GM23338 (cell line): ENCODE measurements at regions not wholly inside any gene's neighbourhood (a gene's known extent, or its start where the extent isn't known, plus 50 kb on each side); places are given as distances from the start of the nearest gene placed in this dataset.

Source experiments
- ATAC-seq: fragments of 200-7000 bp; cut with Tn5 transposase; 3 replicates; pipeline ENCODE4 v1.9.1; 2020
- DNase-seq: peaks from one replicate; pipeline ENCODE4 v3.0.0-alpha.2; 2015; ENCODE audit warnings: low spot score
- H2AFZ ChIP-seq: fragments of 200-600 bp; sonication (generic); 2 replicates; pipeline ENCODE4 v1.8.0; 2016; ENCODE audit warnings: antibody characterized with exemption, mild to moderate bottlenecking, moderate library complexity
- H3F3A ChIP-seq: fragments of 200-600 bp; sonication (generic); replicated peaks from 2 replicates; pipeline ENCODE4 v1.8.0; 2017; ENCODE audit warnings: antibody characterized with exemption, mixed run types, low read depth
- H3K27ac ChIP-seq: fragments of 200-600 bp; sonication (generic); 2 replicates; pipeline ENCODE4 v1.6.1; 2016; ENCODE audit warnings: low read depth
- H3K27me3 ChIP-seq: fragments of 200-600 bp; sonication (generic); 2 replicates; pipeline ENCODE4 v1.8.0; 2016; ENCODE audit warnings: mild to moderate bottlenecking, mixed run types, moderate library complexity; ENCODE audit not compliant: insufficient read depth
- H3K36me3 ChIP-seq: fragments of 200-600 bp; sonication (generic); 2 replicates; pipeline ENCODE4 v1.8.0; 2016; ENCODE audit warnings: mild to moderate bottlenecking; ENCODE audit not compliant: insufficient read depth
- H3K4me1 ChIP-seq: fragments of 200-600 bp; sonication (generic); 2 replicates; pipeline ENCODE4 v1.8.0; 2016; ENCODE audit warnings: mild to moderate bottlenecking, moderate library complexity; ENCODE audit not compliant: insufficient read depth
- H3K4me2 ChIP-seq: fragments of 200-600 bp; sonication (generic); 2 replicates; pipeline ENCODE4 v1.7.1; 2017; ENCODE audit warnings: mixed run types
- H3K4me3 ChIP-seq: fragments of 200-600 bp; sonication (generic); 2 replicates; pipeline ENCODE4 v1.6.1; 2016; ENCODE audit warnings: mixed run types
- H3K79me2 ChIP-seq: fragments of 200-600 bp; sonication (generic); replicated peaks from 2 replicates; pipeline ENCODE4 v1.8.0; 2017; ENCODE audit warnings: mild to moderate bottlenecking; ENCODE audit not compliant: insufficient read depth
- H3K9me2 ChIP-seq: fragments of 200-600 bp; sonication (generic); 2 replicates; pipeline ENCODE4 v1.8.0; 2017; ENCODE audit not compliant: insufficient read depth
- H4K20me1 ChIP-seq: fragments of 200-600 bp; sonication (generic); replicated peaks from 2 replicates; pipeline ENCODE4 v1.8.0; 2017; ENCODE audit warnings: mild to moderate bottlenecking; ENCODE audit not compliant: insufficient read depth
- H3K27ac Mint-ChIP-seq: 2 replicates; pipeline ENCODE4 v1.8.0; 2020; ENCODE audit warnings: inconsistent platforms, mild to moderate bottlenecking, moderate library complexity, mixed read lengths
- H3K27me3 Mint-ChIP-seq: 3 replicates; pipeline ENCODE4 v1.8.0; 2022; ENCODE audit warnings: low read depth, mild to moderate bottlenecking, moderate library complexity, mixed read lengths, inconsistent platforms; ENCODE audit not compliant: insufficient read depth, poor library complexity
- H3K36me3 Mint-ChIP-seq: 3 replicates; pipeline ENCODE4 v1.8.0; 2021; ENCODE audit warnings: low read depth, mild to moderate bottlenecking, inconsistent platforms, moderate library complexity, mixed read lengths
- H3K4me1 Mint-ChIP-seq: 3 replicates; pipeline ENCODE4 v1.8.0; 2020; ENCODE audit warnings: mild to moderate bottlenecking, inconsistent platforms, mixed read lengths
- H3K4me3 Mint-ChIP-seq: 3 replicates; pipeline ENCODE4 v1.8.0; 2021; ENCODE audit warnings: moderate library complexity, mild to moderate bottlenecking, inconsistent platforms, mixed read lengths
- H3K9me3 Mint-ChIP-seq: 3 replicates; pipeline ENCODE4 v1.8.0; 2020; ENCODE audit warnings: moderate library complexity, mild to moderate bottlenecking, inconsistent platforms, mixed read lengths
- CREB1 ChIP-seq: fragments of 250-450 bp; sonication (Bioruptor Pico); IDR thresholded peaks from 2 replicates; pipeline ENCODE4 v1.5.0; 2020; ENCODE audit warnings: low read depth, mild to moderate bottlenecking, moderate library complexity
- CTCF ChIP-seq, 2 experiments: fragments of 200-600 bp in 1 of 2; sonication (generic) in 1 of 2; conservative IDR thresholded peaks; 2 replicates each; pipeline versions ENCODE4 v1.5.1 to v1.6.1; 2016 to 2017; ENCODE audit warnings: antibody characterized with exemption in 2 of 2, low read depth in 2 of 2, mild to moderate bottlenecking in 2 of 2, moderate library complexity in 1 of 2
- EZH2 ChIP-seq: fragments of 200-600 bp; sonication (generic); IDR thresholded peaks from one replicate; pipeline ENCODE4 v1.8.0; 2017; ENCODE audit warnings: antibody characterized with exemption, mild to moderate bottlenecking, low read depth; ENCODE audit not compliant: unreplicated experiment
- JUNB ChIP-seq: IDR thresholded peaks from one replicate; pipeline ENCODE4 v1.6.1; 2016; ENCODE audit warnings: antibody characterized with exemption; ENCODE audit not compliant: unreplicated experiment
- NANOG ChIP-seq: IDR thresholded peaks from 2 replicates; pipeline ENCODE4 v1.6.1; 2016; ENCODE audit warnings: antibody characterized with exemption, borderline replicate concordance
- POLR2AphosphoS5 ChIP-seq: IDR thresholded peaks from 2 replicates; pipeline ENCODE4 v1.6.1; 2016; ENCODE audit warnings: antibody characterized with exemption, low read depth
- STAT1 ChIP-seq: IDR thresholded peaks from one replicate; pipeline ENCODE4 v1.6.1; 2016; ENCODE audit warnings: antibody characterized with exemption; ENCODE audit not compliant: unreplicated experiment
- ZNF114 ChIP-seq: fragments of 250-450 bp; sonication (Bioruptor Pico); IDR thresholded peaks from 2 replicates; pipeline ENCODE4 v1.5.0; 2020; ENCODE audit warnings: mild to moderate bottlenecking, moderate library complexity
- ZNF331 ChIP-seq: fragments of 250-450 bp; sonication (Bioruptor Pico); IDR thresholded peaks from 2 replicates; pipeline ENCODE4 v1.5.0; 2020; ENCODE audit warnings: low read depth, mild to moderate bottlenecking, moderate library complexity
- TF ChIP-seq, protein P1 (sequence below): IDR thresholded peaks from 2 replicates; pipeline ENCODE4 v1.6.1; 2016; ENCODE audit warnings: antibody characterized with exemption
- TF ChIP-seq, protein P2 (sequence below): fragments of 250-450 bp; sonication (Bioruptor Pico); IDR thresholded peaks from 2 replicates; pipeline ENCODE4 v1.5.0; 2020; ENCODE audit warnings: mild to moderate bottlenecking, moderate library complexity

DNA sequence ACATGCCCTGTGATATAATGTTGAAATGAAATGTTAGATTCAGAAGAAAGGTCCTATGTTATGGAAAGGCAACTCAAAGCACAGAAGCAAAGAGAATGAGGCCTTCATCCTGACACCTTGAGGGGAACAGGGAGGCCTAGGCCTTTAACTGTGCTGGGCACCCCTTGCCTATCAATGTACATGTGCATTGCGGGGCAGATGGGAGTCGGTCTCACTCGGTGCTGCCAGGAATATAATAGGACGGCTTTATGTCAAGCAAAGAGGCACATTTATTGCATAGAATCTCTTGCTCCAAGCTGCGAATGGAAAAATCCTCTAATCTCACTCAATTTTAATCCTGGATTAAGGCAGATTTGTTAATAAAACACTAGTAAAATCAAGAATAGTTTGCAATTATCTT, 301.0 kb upstream of the SOX14 start:
- Histone ChIP-seq H3K36me3 (no peaks in the 10 kb centered on the region), H3K79me2 (no peaks in the 10 kb centered on the region), H4K20me1 (no peaks in the 10 kb centered on the region), H2AFZ (no peak overlapping the region), H3K4me1 (no peaks in the 10 kb centered on the region), H3F3A (no peaks in the 10 kb centered on the region), H3K27me3 (no peaks in the 10 kb centered on the region), H3K9me2 (peaks cover 9% of the 10 kb centered on the region; the same call in 1 of the 2 replicates), H3K4me3 (no peak overlapping the region), H3K4me2 (no peak overlapping the region), H3K27ac (no peak overlapping the region)
- ATAC-seq (no peak), DNase-seq (no peak)
- no peaks in the 10 kb centered on the region for H3K27me3 Mint-ChIP-seq
- H3K4me1 Mint-ChIP-seq: peaks cover 15% of the 10 kb centered on the region
- no peak overlapping the region for H3K27ac Mint-ChIP-seq
- H3K4me3 Mint-ChIP-seq: no peak overlapping the region
- H3K36me3 Mint-ChIP-seq: no peaks in the 10 kb centered on the region
- no peak for TF ChIP-seq CREB1 (CRISPR knock-in tag)
- no peaks in the 10 kb centered on the region; the same call in 2 of the 3 replicates for H3K9me3 Mint-ChIP-seq

GRCh38 chr3:137464341-137464740, 299.8 kb upstream of the SOX14 start:
- no peak for DNase-seq
- H3K4me2 ChIP-seq: no peak overlapping the region
- H3K36me3 Mint-ChIP-seq: no peaks in the 10 kb centered on the region
- no peaks in the 10 kb centered on the region for H3F3A ChIP-seq
- peaks cover 2% of the 10 kb centered on the region for H3K27me3 Mint-ChIP-seq
- H3K79me2 ChIP-seq: no peaks in the 10 kb centered on the region
- H3K9me2 ChIP-seq: peaks cover 9% of the 10 kb centered on the region; the same call in 1 of the 2 replicates
- H3K4me3 Mint-ChIP-seq: no peak overlapping the region
- H3K9me3 Mint-ChIP-seq: no peaks in the 10 kb centered on the region; the same call in 2 of the 3 replicates
- peaks cover 22% of the 10 kb centered on the region for H3K4me1 Mint-ChIP-seq
- H3K27me3 ChIP-seq: no peaks in the 10 kb centered on the region
- H3K4me1 ChIP-seq: 0 out of 2 replicates have a peak, but pooled peaks cover 6% of the 10 kb centered on the region
- ATAC-seq: no peak
- no peak overlapping the region for H2AFZ ChIP-seq
- no peak overlapping the region for H3K4me3 ChIP-seq
- H3K27ac ChIP-seq: no peak overlapping the region
- no peak overlapping the region for H3K27ac Mint-ChIP-seq
- no peaks in the 10 kb centered on the region for H4K20me1 ChIP-seq
- no peaks in the 10 kb centered on the region for H3K36me3 ChIP-seq
- TF ChIP-seq, protein P1, sequence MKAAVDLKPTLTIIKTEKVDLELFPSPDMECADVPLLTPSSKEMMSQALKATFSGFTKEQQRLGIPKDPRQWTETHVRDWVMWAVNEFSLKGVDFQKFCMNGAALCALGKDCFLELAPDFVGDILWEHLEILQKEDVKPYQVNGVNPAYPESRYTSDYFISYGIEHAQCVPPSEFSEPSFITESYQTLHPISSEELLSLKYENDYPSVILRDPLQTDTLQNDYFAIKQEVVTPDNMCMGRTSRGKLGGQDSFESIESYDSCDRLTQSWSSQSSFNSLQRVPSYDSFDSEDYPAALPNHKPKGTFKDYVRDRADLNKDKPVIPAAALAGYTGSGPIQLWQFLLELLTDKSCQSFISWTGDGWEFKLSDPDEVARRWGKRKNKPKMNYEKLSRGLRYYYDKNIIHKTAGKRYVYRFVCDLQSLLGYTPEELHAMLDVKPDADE: no peak
- TF ChIP-seq ZNF331 (CRISPR knock-in tag): no peak
- TF ChIP-seq CTCF (conservative IDR thresholded peaks at IDR 0.05; ENCODE audit: low read depth in 2 of 2): no peak
- no peak for TF ChIP-seq STAT1
- no peak for TF ChIP-seq NANOG
- no peak for TF ChIP-seq ZNF114 (CRISPR knock-in tag)
- no peak for TF ChIP-seq POLR2AphosphoS5
- no peak for TF ChIP-seq CREB1 (CRISPR knock-in tag)
- TF ChIP-seq, protein P2, sequence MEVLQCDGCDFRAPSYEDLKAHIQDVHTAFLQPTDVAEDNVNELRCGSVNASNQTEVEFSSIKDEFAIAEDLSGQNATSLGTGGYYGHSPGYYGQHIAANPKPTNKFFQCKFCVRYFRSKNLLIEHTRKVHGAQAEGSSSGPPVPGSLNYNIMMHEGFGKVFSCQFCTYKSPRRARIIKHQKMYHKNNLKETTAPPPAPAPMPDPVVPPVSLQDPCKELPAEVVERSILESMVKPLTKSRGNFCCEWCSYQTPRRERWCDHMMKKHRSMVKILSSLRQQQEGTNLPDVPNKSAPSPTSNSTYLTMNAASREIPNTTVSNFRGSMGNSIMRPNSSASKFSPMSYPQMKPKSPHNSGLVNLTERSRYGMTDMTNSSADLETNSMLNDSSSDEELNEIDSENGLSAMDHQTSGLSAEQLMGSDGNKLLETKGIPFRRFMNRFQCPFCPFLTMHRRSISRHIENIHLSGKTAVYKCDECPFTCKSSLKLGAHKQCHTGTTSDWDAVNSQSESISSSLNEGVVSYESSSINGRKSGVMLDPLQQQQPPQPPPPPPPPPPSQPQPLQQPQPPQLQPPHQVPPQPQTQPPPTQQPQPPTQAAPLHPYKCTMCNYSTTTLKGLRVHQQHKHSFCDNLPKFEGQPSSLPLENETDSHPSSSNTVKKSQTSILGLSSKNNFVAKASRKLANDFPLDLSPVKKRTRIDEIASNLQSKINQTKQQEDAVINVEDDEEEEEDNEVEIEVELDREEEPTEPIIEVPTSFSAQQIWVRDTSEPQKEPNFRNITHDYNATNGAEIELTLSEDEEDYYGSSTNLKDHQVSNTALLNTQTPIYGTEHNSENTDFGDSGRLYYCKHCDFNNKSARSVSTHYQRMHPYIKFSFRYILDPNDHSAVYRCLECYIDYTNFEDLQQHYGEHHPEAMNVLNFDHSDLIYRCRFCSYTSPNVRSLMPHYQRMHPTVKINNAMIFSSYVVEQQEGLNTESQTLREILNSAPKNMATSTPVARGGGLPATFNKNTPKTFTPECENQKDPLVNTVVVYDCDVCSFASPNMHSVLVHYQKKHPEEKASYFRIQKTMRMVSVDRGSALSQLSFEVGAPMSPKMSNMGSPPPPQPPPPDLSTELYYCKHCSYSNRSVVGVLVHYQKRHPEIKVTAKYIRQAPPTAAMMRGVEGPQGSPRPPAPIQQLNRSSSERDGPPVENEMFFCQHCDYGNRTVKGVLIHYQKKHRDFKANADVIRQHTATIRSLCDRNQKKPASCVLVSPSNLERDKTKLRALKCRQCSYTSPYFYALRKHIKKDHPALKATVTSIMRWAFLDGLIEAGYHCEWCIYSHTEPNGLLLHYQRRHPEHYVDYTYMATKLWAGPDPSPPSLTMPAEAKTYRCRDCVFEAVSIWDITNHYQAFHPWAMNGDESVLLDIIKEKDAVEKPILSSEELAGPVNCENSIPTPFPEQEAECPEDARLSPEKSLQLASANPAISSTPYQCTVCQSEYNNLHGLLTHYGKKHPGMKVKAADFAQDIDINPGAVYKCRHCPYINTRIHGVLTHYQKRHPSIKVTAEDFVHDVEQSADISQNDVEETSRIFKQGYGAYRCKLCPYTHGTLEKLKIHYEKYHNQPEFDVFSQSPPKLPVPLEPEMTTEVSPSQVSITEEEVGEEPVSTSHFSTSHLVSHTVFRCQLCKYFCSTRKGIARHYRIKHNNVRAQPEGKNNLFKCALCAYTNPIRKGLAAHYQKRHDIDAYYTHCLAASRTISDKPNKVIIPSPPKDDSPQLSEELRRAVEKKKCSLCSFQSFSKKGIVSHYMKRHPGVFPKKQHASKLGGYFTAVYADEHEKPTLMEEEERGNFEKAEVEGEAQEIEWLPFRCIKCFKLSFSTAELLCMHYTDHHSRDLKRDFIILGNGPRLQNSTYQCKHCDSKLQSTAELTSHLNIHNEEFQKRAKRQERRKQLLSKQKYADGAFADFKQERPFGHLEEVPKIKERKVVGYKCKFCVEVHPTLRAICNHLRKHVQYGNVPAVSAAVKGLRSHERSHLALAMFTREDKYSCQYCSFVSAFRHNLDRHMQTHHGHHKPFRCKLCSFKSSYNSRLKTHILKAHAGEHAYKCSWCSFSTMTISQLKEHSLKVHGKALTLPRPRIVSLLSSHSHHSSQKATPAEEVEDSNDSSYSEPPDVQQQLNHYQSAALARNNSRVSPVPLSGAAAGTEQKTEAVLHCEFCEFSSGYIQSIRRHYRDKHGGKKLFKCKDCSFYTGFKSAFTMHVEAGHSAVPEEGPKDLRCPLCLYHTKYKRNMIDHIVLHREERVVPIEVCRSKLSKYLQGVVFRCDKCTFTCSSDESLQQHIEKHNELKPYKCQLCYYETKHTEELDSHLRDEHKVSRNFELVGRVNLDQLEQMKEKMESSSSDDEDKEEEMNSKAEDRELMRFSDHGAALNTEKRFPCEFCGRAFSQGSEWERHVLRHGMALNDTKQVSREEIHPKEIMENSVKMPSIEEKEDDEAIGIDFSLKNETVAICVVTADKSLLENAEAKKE: no peak
- no peak for TF ChIP-seq EZH2
- TF ChIP-seq JUNB: no peak
